Right lobe of liver (tissue), 6 donors: ENCODE measurements at regions not wholly inside any gene's neighbourhood (a gene's known extent, or its start where the extent isn't known, plus 50 kb on each side); places are given as distances from the start of the nearest gene placed in this dataset.

Experiments used
- ATAC-seq, 4 donors: fragments of 200-7000 bp; cut with Tn5 transposase; one replicate each; pipeline ENCODE4 v1.9.1; 2020; ENCODE audit warnings: mild to moderate bottlenecking in 4 of 4, moderate library complexity in 4 of 4
- DNase-seq, 3 donors: peaks; one replicate each; pipeline ENCODE4 v3.0.0-alpha.2; 2020
- H3K27ac ChIP-seq, 3 donors: fragments of 200-600 bp; one replicate each; pipeline ENCODE4 v1.8.0; 2022
- H3K27me3 ChIP-seq, 2 donors: fragments of 200-600 bp; one replicate each; pipeline ENCODE4 v1.8.0; 2022
- H3K36me3 ChIP-seq, 4 donors: fragments of 200-600 bp; sonication (generic) in 1 of 4; one replicate each; pipeline versions ENCODE4 v1.5.1 to v1.8.0; 2017 to 2022; ENCODE audit warnings: control low read depth in 1 of 4
- H3K4me1 ChIP-seq, 4 donors: fragments of 200-600 bp; sonication (generic) in 1 of 4; one replicate each; pipeline versions ENCODE4 v1.5.1 to v1.8.0; 2017 to 2022; ENCODE audit warnings: control low read depth in 1 of 4
- H3K4me3 ChIP-seq, 3 donors: fragments of 200-600 bp; one replicate each; pipeline ENCODE4 v1.8.0; 2022
- H3K9me3 ChIP-seq, 4 donors: fragments of 200-600 bp; sonication (generic) in 1 of 4; one replicate each; pipeline versions ENCODE4 v1.5.1 to v1.8.0; 2017 to 2022; ENCODE audit warnings: control low read depth in 1 of 4
- POLR2A ChIP-seq: fragments of 450-650 bp; IDR thresholded peaks from one replicate; pipeline ENCODE4 v1.6.1; 2017; ENCODE audit warnings: antibody characterized with exemption, mild to moderate bottlenecking
- WGBS: methylation state at CpG from one replicate; pipeline ENCODE4 v1.1.6; 2018; ENCODE audit warnings: low coverage, low lambda C conversion rate; ENCODE audit not compliant: insufficient coverage; ENCODE audit errors: missing lambda C conversion rate; 5-methylcytosine and 5-hydroxymethylcytosine counted together
- intact Hi-C, 2 donors: fragments of 100-400 bp; cut with DNase I; formaldehyde crosslinking; loops; one replicate each; pipeline versions ENCODE4 v1.11.2 to v1.14.1; 2022
- TF ChIP-seq, protein P1 (sequence below), 4 donors: fragments of 200-600 bp in 3 of 4; fragments of 450-650 bp in 1 of 4; IDR thresholded peaks; one replicate each; pipeline versions ENCODE4 v1.5.1 to v1.8.0; 2016 to 2022; ENCODE audit warnings: antibody characterized with exemption in 4 of 4, mild to moderate bottlenecking in 2 of 4
- donor health status: DM: no; HTN: yes; CAD: no.
- donor health status: DM: no; HTN: no; CAD: no.
- donor health status: DM: no; HTN: no; CAD: no.
- donor health status: DM: no; HTN: yes; CAD: no.
- donor health status: DM: no; HTN: yes; CAD: no.

DNA sequence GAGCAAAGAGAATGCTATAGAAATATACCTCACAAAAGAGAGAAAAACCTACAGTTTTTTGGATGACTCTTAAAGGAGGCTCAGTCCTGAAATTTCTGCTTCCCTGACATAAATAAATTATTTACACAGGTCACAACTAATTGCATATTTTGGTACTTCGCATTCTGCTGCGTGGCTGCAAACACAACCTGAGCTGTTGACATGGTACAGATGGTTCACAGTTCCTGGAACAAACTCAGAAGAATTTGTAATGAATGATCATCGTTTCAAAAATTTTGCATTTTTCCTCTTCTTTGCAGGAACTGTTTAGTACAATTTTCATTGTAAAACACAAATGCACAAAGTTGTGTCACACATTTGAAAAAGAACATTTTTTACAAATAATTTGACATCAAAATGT, 313.7 kb upstream of the SYT1 start:
- no peaks in the 10 kb centered on the region for H3K9me3 ChIP-seq
- intact Hi-C loops: no loop called here
- no peak overlapping the region for H3K27ac ChIP-seq
- no peaks in the 10 kb centered on the region for H3K4me1 ChIP-seq
- TF ChIP-seq POLR2A: no peak
- TF ChIP-seq, protein P1, sequence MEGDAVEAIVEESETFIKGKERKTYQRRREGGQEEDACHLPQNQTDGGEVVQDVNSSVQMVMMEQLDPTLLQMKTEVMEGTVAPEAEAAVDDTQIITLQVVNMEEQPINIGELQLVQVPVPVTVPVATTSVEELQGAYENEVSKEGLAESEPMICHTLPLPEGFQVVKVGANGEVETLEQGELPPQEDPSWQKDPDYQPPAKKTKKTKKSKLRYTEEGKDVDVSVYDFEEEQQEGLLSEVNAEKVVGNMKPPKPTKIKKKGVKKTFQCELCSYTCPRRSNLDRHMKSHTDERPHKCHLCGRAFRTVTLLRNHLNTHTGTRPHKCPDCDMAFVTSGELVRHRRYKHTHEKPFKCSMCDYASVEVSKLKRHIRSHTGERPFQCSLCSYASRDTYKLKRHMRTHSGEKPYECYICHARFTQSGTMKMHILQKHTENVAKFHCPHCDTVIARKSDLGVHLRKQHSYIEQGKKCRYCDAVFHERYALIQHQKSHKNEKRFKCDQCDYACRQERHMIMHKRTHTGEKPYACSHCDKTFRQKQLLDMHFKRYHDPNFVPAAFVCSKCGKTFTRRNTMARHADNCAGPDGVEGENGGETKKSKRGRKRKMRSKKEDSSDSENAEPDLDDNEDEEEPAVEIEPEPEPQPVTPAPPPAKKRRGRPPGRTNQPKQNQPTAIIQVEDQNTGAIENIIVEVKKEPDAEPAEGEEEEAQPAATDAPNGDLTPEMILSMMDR (IDR thresholded peaks at IDR 0.05): no peak
- DNase-seq (no peak), ATAC-seq (no peak)
- WGBS: 81% methylated on average over 3 of the region's 3 CpGs
- no peak overlapping the region for H3K4me3 ChIP-seq
- no peaks in the 10 kb centered on the region for H3K36me3 ChIP-seq
- no peaks in the 10 kb centered on the region for H3K27me3 ChIP-seq

DNA sequence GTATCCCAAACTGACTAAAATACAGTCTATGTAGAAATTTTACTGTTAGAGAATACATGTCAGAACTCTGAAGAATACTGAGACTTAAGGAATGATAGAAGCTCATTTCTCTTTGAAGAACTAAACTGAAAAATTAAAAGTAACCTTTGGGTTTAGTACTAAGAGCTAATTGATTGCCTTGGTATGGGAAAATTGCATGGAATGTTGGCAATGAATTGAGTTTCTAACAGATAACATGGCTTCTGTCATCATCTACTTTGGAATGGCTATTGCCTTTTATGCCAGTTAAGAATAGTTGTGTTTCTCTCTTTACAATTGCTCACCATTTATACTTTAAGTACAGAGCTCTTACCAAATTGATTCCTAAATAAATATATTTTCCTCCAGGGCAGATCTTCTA, 308.8 kb upstream of the SYT1 start:
- ATAC-seq: no peak
- H3K4me3 ChIP-seq: no peak overlapping the region
- DNase-seq: no peak
- H3K36me3 ChIP-seq: no peaks in the 10 kb centered on the region
- no peaks in the 10 kb centered on the region for H3K4me1 ChIP-seq
- H3K27me3 ChIP-seq: no peaks in the 10 kb centered on the region
- TF ChIP-seq, protein P1 (IDR thresholded peaks at IDR 0.05): no peak
- no peak for TF ChIP-seq POLR2A
- H3K27ac ChIP-seq: no peak overlapping the region
- H3K9me3 ChIP-seq: no peaks in the 10 kb centered on the region
- intact Hi-C loops: no loop called here

DNA sequence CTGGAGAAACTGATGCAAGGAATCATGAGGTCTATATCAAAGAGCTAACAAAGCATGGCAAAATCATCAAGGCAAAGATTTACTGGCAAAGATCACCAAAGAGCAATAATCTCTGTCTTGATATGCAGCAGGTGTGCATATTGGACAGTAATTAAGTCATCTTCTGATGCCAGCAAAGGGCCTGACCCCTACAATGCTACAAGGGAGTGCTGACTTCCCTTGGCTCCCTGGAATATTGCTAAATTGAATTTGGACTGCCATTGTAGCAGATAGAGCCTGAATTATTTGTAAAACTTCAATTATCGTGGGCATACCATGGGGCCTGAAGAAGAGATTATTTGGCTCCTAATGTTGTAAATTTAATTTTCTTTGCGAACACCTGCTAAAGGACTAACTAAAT, 307.9 kb upstream of the SYT1 start:
- WGBS: 70% methylated on average over 2 of the region's 2 CpGs
- TF ChIP-seq, protein P1 (IDR thresholded peaks at IDR 0.05): no peak
- H3K27me3 ChIP-seq: no peaks in the 10 kb centered on the region
- H3K4me3 ChIP-seq: no peak overlapping the region
- no peak for ATAC-seq
- intact Hi-C loops: no loop called here
- no peak overlapping the region for H3K27ac ChIP-seq
- no peak for DNase-seq
- no peaks in the 10 kb centered on the region for H3K4me1 ChIP-seq
- H3K36me3 ChIP-seq: no peaks in the 10 kb centered on the region
- H3K9me3 ChIP-seq: no peaks in the 10 kb centered on the region

DNA sequence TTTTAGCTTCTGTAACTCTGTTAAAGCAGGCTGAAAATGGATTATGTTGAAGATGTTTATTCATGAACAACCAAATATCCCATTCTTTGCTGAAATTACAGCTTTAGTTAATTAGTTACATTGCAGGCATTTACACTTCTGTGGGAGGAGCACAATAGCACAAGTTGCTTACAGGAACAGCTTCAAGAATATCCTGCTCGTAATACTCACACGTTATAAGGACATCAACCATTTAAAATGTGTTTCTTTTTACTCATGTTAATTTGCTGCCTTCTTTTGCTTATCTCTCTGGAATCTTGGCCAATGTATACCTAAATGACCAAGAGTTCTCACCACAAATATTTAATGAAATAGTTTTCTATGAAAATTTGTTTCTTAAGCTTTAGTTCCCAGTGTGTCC, 305.2 kb upstream of the SYT1 start:
- Histone ChIP-seq H3K9me3 (no peaks in the 10 kb centered on the region), H3K4me1 (no peaks in the 10 kb centered on the region), H3K36me3 (no peaks in the 10 kb centered on the region), H3K4me3 (no peak overlapping the region), H3K27me3 (no peaks in the 10 kb centered on the region), H3K27ac (no peak overlapping the region)
- TF ChIP-seq, protein P1 (IDR thresholded peaks at IDR 0.05): no peak
- TF ChIP-seq POLR2A: no peak
- DNase-seq: no peak
- 49% methylated on average over 2 of the region's 2 CpGs for WGBS
- intact Hi-C loops: no loop called here
- ATAC-seq: no peak

DNA sequence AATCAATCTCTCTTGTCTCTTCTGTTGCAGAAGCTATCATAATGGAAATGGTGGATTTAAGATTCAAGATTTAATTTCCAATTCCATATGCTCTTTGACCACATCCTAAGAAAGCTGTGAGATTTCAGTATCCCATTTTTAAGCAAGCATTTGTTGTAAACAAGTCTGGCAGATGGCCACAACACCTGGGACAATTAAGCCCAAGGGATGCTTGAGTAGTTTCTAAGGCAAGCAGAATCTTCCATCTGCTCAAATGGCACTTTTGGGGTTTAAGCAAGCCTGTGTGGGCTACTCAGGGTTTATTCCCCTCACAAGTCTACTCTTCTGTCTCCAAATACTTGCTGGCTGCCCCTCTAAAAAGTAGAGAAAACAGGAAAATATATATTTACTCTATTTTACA, 304.7 kb upstream of the SYT1 start:
- Histone ChIP-seq H3K36me3 (no peaks in the 10 kb centered on the region), H3K9me3 (no peaks in the 10 kb centered on the region), H3K27me3 (no peaks in the 10 kb centered on the region), H3K4me1 (no peaks in the 10 kb centered on the region), H3K4me3 (no peak overlapping the region), H3K27ac (no peak overlapping the region)
- TF ChIP-seq, protein P1 (IDR thresholded peaks at IDR 0.05): no peak
- TF ChIP-seq POLR2A: no peak
- ATAC-seq (no peak), DNase-seq (no peak)
- intact Hi-C loops: no loop called here
